Thyroid gland (tissue), 4 donors: ENCODE measurements at regions not wholly inside any gene's neighbourhood (a gene's known extent, or its start where the extent isn't known, plus 50 kb on each side); places are given as distances from the start of the nearest gene placed in this dataset.

Experiments
- POLR2A ChIP-seq, 2 donors: fragments of 450-650 bp; IDR thresholded peaks; one replicate each; pipeline ENCODE4 v1.6.1; 2017; ENCODE audit warnings: antibody characterized with exemption in 2 of 2, mild to moderate bottlenecking in 2 of 2, moderate library complexity in 1 of 2
- TF ChIP-seq, protein P1 (sequence below), 6 experiments: fragments of 200-600 bp in 3 of 6; fragments of 450-650 bp in 3 of 6; sonication (generic) in 3 of 6; IDR thresholded peaks; one replicate each; pipeline ENCODE4 v1.5.1; 2016 to 2019; ENCODE audit warnings: antibody characterized with exemption in 6 of 6, mild to moderate bottlenecking in 2 of 6, inconsistent platforms in 1 of 6, moderate library complexity in 1 of 6

DNA sequence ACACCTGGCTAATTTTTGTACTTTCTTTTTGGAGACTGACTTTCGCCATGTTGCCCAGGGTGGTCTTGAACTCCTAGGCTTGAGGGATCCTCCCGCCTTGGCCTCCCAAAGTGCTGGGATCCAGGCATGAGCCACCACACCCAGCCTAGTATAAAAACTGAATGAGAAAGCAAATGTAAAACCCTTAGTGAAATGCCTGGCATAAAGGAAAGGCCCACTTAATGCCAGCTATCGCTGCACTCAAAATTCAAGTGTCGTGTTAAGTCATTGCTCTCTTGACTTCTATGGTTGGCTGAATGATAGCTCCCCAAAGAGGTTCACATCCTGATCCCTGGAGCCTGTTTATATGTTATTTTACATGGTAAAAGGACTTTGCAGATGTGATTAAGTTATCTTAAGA, 54.4 kb upstream of the PNRC1 start:
- no peak for TF ChIP-seq POLR2A (IDR thresholded peaks at IDR 0.05)
- TF ChIP-seq, protein P1, sequence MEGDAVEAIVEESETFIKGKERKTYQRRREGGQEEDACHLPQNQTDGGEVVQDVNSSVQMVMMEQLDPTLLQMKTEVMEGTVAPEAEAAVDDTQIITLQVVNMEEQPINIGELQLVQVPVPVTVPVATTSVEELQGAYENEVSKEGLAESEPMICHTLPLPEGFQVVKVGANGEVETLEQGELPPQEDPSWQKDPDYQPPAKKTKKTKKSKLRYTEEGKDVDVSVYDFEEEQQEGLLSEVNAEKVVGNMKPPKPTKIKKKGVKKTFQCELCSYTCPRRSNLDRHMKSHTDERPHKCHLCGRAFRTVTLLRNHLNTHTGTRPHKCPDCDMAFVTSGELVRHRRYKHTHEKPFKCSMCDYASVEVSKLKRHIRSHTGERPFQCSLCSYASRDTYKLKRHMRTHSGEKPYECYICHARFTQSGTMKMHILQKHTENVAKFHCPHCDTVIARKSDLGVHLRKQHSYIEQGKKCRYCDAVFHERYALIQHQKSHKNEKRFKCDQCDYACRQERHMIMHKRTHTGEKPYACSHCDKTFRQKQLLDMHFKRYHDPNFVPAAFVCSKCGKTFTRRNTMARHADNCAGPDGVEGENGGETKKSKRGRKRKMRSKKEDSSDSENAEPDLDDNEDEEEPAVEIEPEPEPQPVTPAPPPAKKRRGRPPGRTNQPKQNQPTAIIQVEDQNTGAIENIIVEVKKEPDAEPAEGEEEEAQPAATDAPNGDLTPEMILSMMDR (IDR thresholded peaks at IDR 0.05) = no peak
